ENCODE measurements at regions not wholly inside any gene's neighbourhood (a gene's known extent, or its start where the extent isn't known, plus 50 kb on each side); places are given as distances from the start of the nearest gene placed in this dataset.

DNA sequence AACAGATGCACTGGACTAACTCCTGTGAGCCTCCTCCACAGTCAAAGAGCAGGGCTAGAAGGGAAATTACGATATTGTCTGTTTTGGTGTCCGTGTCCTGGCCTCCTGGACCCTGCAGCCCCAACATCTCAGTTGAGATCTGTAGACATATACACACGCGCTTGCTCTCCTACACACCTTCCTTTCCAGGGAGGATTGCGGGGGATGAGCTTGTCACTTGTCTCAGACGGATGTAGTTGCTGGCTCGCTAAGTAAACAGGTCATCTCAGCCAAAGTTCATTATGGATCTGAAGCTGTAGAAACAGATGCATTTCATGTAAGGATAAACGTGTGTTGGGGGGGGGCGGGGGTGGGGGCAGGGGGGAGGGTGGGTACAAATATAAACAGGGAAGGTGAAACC lies 549.3 kb downstream of the CCDC171 start:
- TF ChIP-seq POLR2A (IDR thresholded peaks at IDR 0.05): no peak
- TF ChIP-seq, protein P1, sequence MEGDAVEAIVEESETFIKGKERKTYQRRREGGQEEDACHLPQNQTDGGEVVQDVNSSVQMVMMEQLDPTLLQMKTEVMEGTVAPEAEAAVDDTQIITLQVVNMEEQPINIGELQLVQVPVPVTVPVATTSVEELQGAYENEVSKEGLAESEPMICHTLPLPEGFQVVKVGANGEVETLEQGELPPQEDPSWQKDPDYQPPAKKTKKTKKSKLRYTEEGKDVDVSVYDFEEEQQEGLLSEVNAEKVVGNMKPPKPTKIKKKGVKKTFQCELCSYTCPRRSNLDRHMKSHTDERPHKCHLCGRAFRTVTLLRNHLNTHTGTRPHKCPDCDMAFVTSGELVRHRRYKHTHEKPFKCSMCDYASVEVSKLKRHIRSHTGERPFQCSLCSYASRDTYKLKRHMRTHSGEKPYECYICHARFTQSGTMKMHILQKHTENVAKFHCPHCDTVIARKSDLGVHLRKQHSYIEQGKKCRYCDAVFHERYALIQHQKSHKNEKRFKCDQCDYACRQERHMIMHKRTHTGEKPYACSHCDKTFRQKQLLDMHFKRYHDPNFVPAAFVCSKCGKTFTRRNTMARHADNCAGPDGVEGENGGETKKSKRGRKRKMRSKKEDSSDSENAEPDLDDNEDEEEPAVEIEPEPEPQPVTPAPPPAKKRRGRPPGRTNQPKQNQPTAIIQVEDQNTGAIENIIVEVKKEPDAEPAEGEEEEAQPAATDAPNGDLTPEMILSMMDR (IDR thresholded peaks at IDR 0.05): no peak
- no peak overlapping the region for H3K4me3 ChIP-seq
- intact Hi-C loops (cut with DNase I): no loop called here
- H3K36me3 ChIP-seq (replicated peaks in 1 of 2): no peaks in the 10 kb centered on the region
- no peak overlapping the region for H3K27ac ChIP-seq
- no peak for DNase-seq
- no peaks in the 10 kb centered on the region for H3K4me1 ChIP-seq (replicated peaks in 1 of 2)
- H3K9me3 ChIP-seq (replicated peaks in 1 of 3): no peaks in the 10 kb centered on the region
- no peaks in the 10 kb centered on the region for H3K27me3 ChIP-seq
- 68 to 80% (median 73%) methylated on average over 9 of the region's 9 CpGs for WGBS, 4 donors

- WGBS, 4 donors: 13 to 22% (median 17%) methylated on average over 14 of the region's 14 CpGs
- no peak overlapping the region for H3K4me3 ChIP-seq
- TF ChIP-seq POLR2A (IDR thresholded peaks at IDR 0.05): no peak
- TF ChIP-seq, protein P1 (IDR thresholded peaks at IDR 0.05): no peak
- no peaks in the 10 kb centered on the region for H3K4me1 ChIP-seq (replicated peaks in 1 of 2)
- intact Hi-C loops (cut with DNase I): no loop called here
- H3K27me3 ChIP-seq: no peaks in the 10 kb centered on the region
- peak overlapping the region in 2 of 5 donors; percentile 17 to 63 for H3K27ac ChIP-seq
- DNase-seq: peak; percentile 26 to 91 (median 75)
- no peaks in the 10 kb centered on the region for H3K9me3 ChIP-seq (replicated peaks in 1 of 3)
- no peaks in the 10 kb centered on the region for H3K36me3 ChIP-seq (replicated peaks in 1 of 2)
Measured at GRCh38 chr9:16103620-16104397, 551.0 kb downstream of the CCDC171 start.

GRCh38 chr9:16105168-16106020 lies 552.6 kb downstream of the CCDC171 start:
- WGBS, 4 donors: 75 to 79% (median 78%) methylated on average over 9 of the region's 9 CpGs
- H3K9me3 ChIP-seq (replicated peaks in 1 of 3): no peaks in the 10 kb centered on the region
- H3K36me3 ChIP-seq (replicated peaks in 1 of 2): no peaks in the 10 kb centered on the region
- intact Hi-C loops (cut with DNase I): no loop called here
- TF ChIP-seq, protein P1 (IDR thresholded peaks at IDR 0.05): no peak
- H3K27me3 ChIP-seq: no peaks in the 10 kb centered on the region
- no peak for DNase-seq
- no peaks in the 10 kb centered on the region for H3K4me1 ChIP-seq (replicated peaks in 1 of 2)
- no peak overlapping the region for H3K4me3 ChIP-seq
- no peak overlapping the region for H3K27ac ChIP-seq

DNA sequence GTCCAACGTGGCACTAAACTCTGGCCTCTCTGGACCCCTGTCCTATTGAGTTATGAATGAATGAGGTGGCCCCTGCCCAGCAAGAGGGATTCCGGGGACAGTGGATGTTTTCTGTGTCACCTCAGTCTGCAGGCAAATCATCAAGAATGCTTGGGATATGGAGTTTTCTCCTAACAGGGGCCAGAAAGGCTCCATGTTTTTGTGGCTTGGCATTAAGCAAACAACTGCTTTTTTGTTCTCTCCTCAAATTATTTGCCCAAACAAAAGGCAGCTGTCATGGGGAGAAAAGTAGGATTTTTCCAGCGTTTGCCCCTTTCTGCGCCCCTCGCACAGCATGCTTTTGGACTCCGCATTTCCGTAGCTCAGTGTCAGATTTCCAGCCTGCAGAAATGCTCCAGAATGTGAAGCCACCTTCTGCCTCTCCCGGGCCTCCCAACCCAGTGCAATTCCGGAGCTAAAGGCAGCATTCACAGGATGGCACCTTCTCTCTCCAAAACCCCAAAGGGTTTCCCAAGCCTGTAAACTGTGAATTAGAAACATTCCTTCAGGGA lies 553.3 kb downstream of the CCDC171 start:
- Histone ChIP-seq H3K27me3 (no peaks in the 10 kb centered on the region), H3K4me3 (no peak overlapping the region), H3K9me3 (replicated peaks in 1 of 3) (no peaks in the 10 kb centered on the region), H3K36me3 (replicated peaks in 1 of 2) (no peaks in the 10 kb centered on the region), H3K27ac (no peak overlapping the region), H3K4me1 (replicated peaks in 1 of 2) (no peaks in the 10 kb centered on the region)
- DNase-seq: no peak
- TF ChIP-seq POLR2A (IDR thresholded peaks at IDR 0.05): no peak
- TF ChIP-seq, protein P1 (IDR thresholded peaks at IDR 0.05): no peak
- intact Hi-C loops (cut with DNase I): no loop called here
- 77 to 81% (median 78%) methylated on average over 9 of the region's 9 CpGs for WGBS, 4 donors

All from adrenal gland (tissue), 9 donors.